H1 (cell line): ENCODE measurements at regions not wholly inside any gene's neighbourhood (a gene's known extent, or its start where the extent isn't known, plus 50 kb on each side); places are given as distances from the start of the nearest gene placed in this dataset.

Experiments
- CTCF ChIA-PET: fragments of 300-600 bp; sonication (Branson Sonifier 250); formaldehyde crosslinking; loops from one replicate; lab custom pipeline; 2021; ENCODE audit not compliant: partially characterized antibody; lab: Charles Lee
- POLR2A ChIA-PET: fragments of 300-600 bp; sonication (Branson Sonifier 250); formaldehyde crosslinking; loops from one replicate; lab custom pipeline; 2021; ENCODE audit warnings: inconsistent platforms; ENCODE audit not compliant: partially characterized antibody; lab: Charles Lee
- DNase-seq, 2 experiments: peaks; one replicate each; pipeline versions ENCODE4 v3.0.0 to v3.0.0-alpha.2; 2010 to 2022; ENCODE audit warnings: low spot score in 2 of 2, low read depth in 1 of 2, mixed read lengths in 1 of 2
- FAIRE-seq: peaks from 2 replicates; lab custom pipeline; 2011; peaks lifted over from hg19 to GRCh38; lab: Jason Lieb, UNC
- H2AFZ ChIP-seq: 2 replicates; pipeline ENCODE4 v1.8.1; 2012; ENCODE audit warnings: low read length, inconsistent platforms
- H2AK5ac ChIP-seq: 2 replicates; pipeline ENCODE4 v1.6.1; 2013; ENCODE audit warnings: low read depth, low read length
- H2BK120ac ChIP-seq: replicated peaks from 2 replicates; pipeline ENCODE3; 2013; ENCODE audit warnings: low read depth, low read length, inconsistent platforms
- H2BK12ac ChIP-seq: 2 replicates; pipeline ENCODE4 v1.6.1; 2013; ENCODE audit warnings: low read depth, low read length
- H2BK15ac ChIP-seq: 2 replicates; pipeline ENCODE4 v1.6.1; 2013; ENCODE audit warnings: low read length
- H2BK20ac ChIP-seq: 2 replicates; pipeline ENCODE4 v1.6.1; 2013; ENCODE audit warnings: low read length
- H2BK5ac ChIP-seq: 2 replicates; pipeline ENCODE4 v1.6.1; 2013; ENCODE audit warnings: low read depth, low read length
- H3K14ac ChIP-seq: 2 replicates; pipeline ENCODE4 v1.6.1; 2013; ENCODE audit warnings: inconsistent platforms; ENCODE audit not compliant: insufficient read length
- H3K18ac ChIP-seq: 2 replicates; pipeline ENCODE4 v1.6.1; 2013; ENCODE audit warnings: low read length; ENCODE audit errors: extremely low read depth
- H3K23ac ChIP-seq: 2 replicates; pipeline ENCODE4 v1.6.1; 2013; ENCODE audit warnings: inconsistent platforms; ENCODE audit not compliant: insufficient read length
- H3K23me2 ChIP-seq: 2 replicates; pipeline ENCODE4 v1.6.1; 2013; ENCODE audit warnings: low read depth, low read length
- H3K27ac ChIP-seq: 2 replicates; pipeline ENCODE4 v1.6.1; 2011; ENCODE audit warnings: low read depth, low read length, inconsistent platforms
- H3K27me3 ChIP-seq, 4 experiments: replicated peaks in 1 of 4; 1 replicate in 1 of 4; 2 replicates in 3 of 4; pipeline versions ENCODE4 v1.6.1 to v1.8.1; 2011 to 2013; ENCODE audit warnings: low read length in 3 of 4, mild to moderate bottlenecking in 3 of 4, inconsistent platforms in 2 of 4, mixed read lengths in 2 of 4, moderate library complexity in 1 of 4; ENCODE audit not compliant: control insufficient read depth in 3 of 4, insufficient read depth in 3 of 4; ENCODE audit errors: extremely low read depth in 1 of 4
- H3K36me3 ChIP-seq, 4 experiments: 2 replicates each; pipeline versions ENCODE4 v1.6.1 to v1.8.1; 2011 to 2013; ENCODE audit warnings: mild to moderate bottlenecking in 4 of 4, low read length in 3 of 4, moderate library complexity in 2 of 4, control low read depth in 1 of 4, inconsistent platforms in 1 of 4; ENCODE audit not compliant: insufficient read depth in 4 of 4, control insufficient read depth in 2 of 4
- H3K4ac ChIP-seq: replicated peaks from 2 replicates; pipeline ENCODE3; 2013; ENCODE audit warnings: low read length, low read depth, mixed read lengths, inconsistent platforms; ENCODE audit not compliant: insufficient read length
- H3K4me1 ChIP-seq, 4 experiments: replicated peaks in 1 of 4; 1 replicate in 1 of 4; 2 replicates in 3 of 4; pipeline versions ENCODE4 v1.6.1 to v1.8.1; 2011 to 2013; ENCODE audit warnings: low read length in 3 of 4, inconsistent platforms in 2 of 4, mixed read lengths in 1 of 4; ENCODE audit not compliant: insufficient read depth in 4 of 4, control insufficient read depth in 3 of 4
- H3K4me2 ChIP-seq, 2 experiments: 2 replicates each; pipeline versions ENCODE4 v1.6.1 to v1.8.1; 2011 to 2013; ENCODE audit warnings: low read depth in 2 of 2, low read length in 2 of 2, control low read depth in 1 of 2, inconsistent platforms in 1 of 2, mild to moderate bottlenecking in 1 of 2; ENCODE audit not compliant: insufficient read depth in 1 of 2
- H3K4me3 ChIP-seq, 4 experiments: fragments of 200-600, 300-600 bp in 1 of 4; sonication (generic), shearing (Covaris generic), sonication (Bioruptor Twin) in 1 of 4; 2 replicates each; pipeline versions ENCODE4 v1.5.1 to v1.8.1; 2011 to 2016; ENCODE audit warnings: low read length in 4 of 4, low read depth in 3 of 4, control low read depth in 2 of 4, inconsistent platforms in 2 of 4, mild to moderate bottlenecking in 2 of 4, mixed read lengths in 1 of 4, moderate library complexity in 1 of 4; ENCODE audit not compliant: insufficient read depth in 2 of 4; ENCODE audit errors: extremely low read depth in 1 of 4
- H3K56ac ChIP-seq: replicated peaks from 2 replicates; pipeline ENCODE3; 2013; ENCODE audit warnings: low read depth, mild to moderate bottlenecking, mixed read lengths, low read length, inconsistent platforms; ENCODE audit not compliant: insufficient read length
- H3K79me1 ChIP-seq: 2 replicates; pipeline ENCODE4 v1.6.1; 2013; ENCODE audit warnings: low read depth, low read length, control low read depth
- H3K79me2 ChIP-seq, 2 experiments: 2 replicates each; pipeline versions ENCODE4 v1.6.1 to v1.8.1; 2012 to 2013; ENCODE audit warnings: low read length in 2 of 2, mild to moderate bottlenecking in 2 of 2, inconsistent platforms in 1 of 2; ENCODE audit not compliant: insufficient read depth in 2 of 2, control insufficient read depth in 1 of 2
- H3K9ac ChIP-seq, 4 experiments: replicated peaks in 1 of 4; 1 replicate in 1 of 4; 2 replicates in 3 of 4; pipeline versions ENCODE4 v1.6.1 to v1.8.1; 2011 to 2013; ENCODE audit warnings: low read depth in 3 of 4, low read length in 3 of 4, control low read depth in 2 of 4, mild to moderate bottlenecking in 2 of 4, moderate library complexity in 2 of 4, inconsistent platforms in 1 of 4; ENCODE audit errors: extremely low read depth in 1 of 4
- H3K9me3 ChIP-seq, 2 experiments: 2 replicates each; pipeline versions ENCODE4 v1.6.1 to v1.8.1; 2012 to 2013; ENCODE audit warnings: mild to moderate bottlenecking in 2 of 2, moderate library complexity in 2 of 2, control low read depth in 1 of 2, inconsistent platforms in 1 of 2, low read depth in 1 of 2, low read length in 1 of 2, mixed read lengths in 1 of 2; ENCODE audit not compliant: insufficient read depth in 2 of 2
- H4K20me1 ChIP-seq, 2 experiments: replicated peaks in 1 of 2; 2 replicates each; pipeline versions ENCODE3 to v1.8.1; 2011 to 2013; ENCODE audit warnings: inconsistent platforms in 2 of 2, low read length in 2 of 2, mild to moderate bottlenecking in 1 of 2; ENCODE audit not compliant: insufficient read depth in 2 of 2, control insufficient read depth in 1 of 2
- H4K5ac ChIP-seq: 2 replicates; pipeline ENCODE4 v1.6.1; 2013; ENCODE audit warnings: low read length, low read depth, mixed read lengths, inconsistent platforms; ENCODE audit not compliant: insufficient read length
- H4K8ac ChIP-seq: 2 replicates; pipeline ENCODE4 v1.8.0; 2013; ENCODE audit warnings: mild to moderate bottlenecking, moderate library complexity, low read length, inconsistent platforms; ENCODE audit not compliant: insufficient read depth; ENCODE audit errors: extremely low read depth
- H4K91ac ChIP-seq: replicated peaks from 2 replicates; pipeline ENCODE3; 2013; ENCODE audit warnings: low read length, mixed read lengths, inconsistent platforms; ENCODE audit not compliant: insufficient read length
- CHD2 ChIP-seq: IDR thresholded peaks from 2 replicates; pipeline ENCODE4 v1.6.1; 2012; ENCODE audit warnings: low read length, improper control_type of control experiment
- KDM5A ChIP-seq: fragments of 200-600 bp; IDR thresholded peaks from 2 replicates; pipeline ENCODE4 v1.7.1; 2012; ENCODE audit warnings: mild to moderate bottlenecking, low read length, inconsistent platforms, mixed read lengths
- MAX ChIP-seq: IDR thresholded peaks from 2 replicates; pipeline ENCODE4 v1.6.1; 2012; ENCODE audit warnings: inconsistent platforms
- WGBS, 2 experiments: shearing (Covaris generic) in 1 of 2; methylation state at CpG; one replicate each; pipeline versions ENCODE4 v1.1.6 to v1.1.7; 2013 to 2015; ENCODE audit warnings: low lambda C conversion rate in 2 of 2, mixed read lengths in 2 of 2, inconsistent platforms in 1 of 2, low coverage in 1 of 2, missing lambda C conversion rate in 1 of 2; ENCODE audit not compliant: insufficient replicate concordance in 2 of 2, insufficient coverage in 1 of 2, insufficient read length in 1 of 2; ENCODE audit errors: extremely low coverage in 1 of 2, missing lambda C conversion rate in 1 of 2; 5-methylcytosine and 5-hydroxymethylcytosine counted together

GRCh38 chr9:115353681-115354080, 235.7 kb upstream of the TNC start:
- POLR2A ChIA-PET: no interaction called here
- Histone ChIP-seq H2BK120ac (no peak overlapping the region), H3K79me2 (no peaks in the 10 kb centered on the region), H3K14ac (no peak overlapping the region), H2BK5ac (no peak overlapping the region), H3K36me3 (no peaks in the 10 kb centered on the region), H3K23ac (no peak overlapping the region), H3K9ac (no peak overlapping the region), H2AK5ac (no peak overlapping the region), H3K23me2 (no peaks in the 10 kb centered on the region), H2AFZ (no peak overlapping the region), H4K5ac (no peak overlapping the region), H3K4me3 (no peak overlapping the region), H3K56ac (no peak overlapping the region), H3K27me3 (no peaks in the 10 kb centered on the region), H2BK12ac (no peak overlapping the region), H3K27ac (no peak overlapping the region), H3K18ac (no peak overlapping the region), H3K79me1 (no peaks in the 10 kb centered on the region), H2BK20ac (no peak overlapping the region; the same call in 1 of the 2 replicates), H4K20me1 (no peaks in the 10 kb centered on the region), H3K4ac (no peak overlapping the region), H3K4me1 (no peaks in the 10 kb centered on the region), H3K9me3 (no peaks in the 10 kb centered on the region), H3K4me2 (no peak overlapping the region), H4K91ac (no peak overlapping the region), H4K8ac (no peak overlapping the region), H2BK15ac (no peak overlapping the region; the same call in 1 of the 2 replicates)
- CTCF ChIA-PET: interaction anchor here (1.0 kb wide), 1 partner anchor 10 kb away, joined by 3 read pairs; no protein-coding TSS in a partner anchor
- WGBS, 2 experiments: 91% methylated on average over 3 of the region's 3 CpGs; no CpG with 5 or more reads in 1 of the 2 experiments
- TF ChIP-seq MAX (no peak), KDM5A (no peak), CHD2 (no peak)
- FAIRE-seq: no peak
- no peak for DNase-seq
